ENCODE measurements at regions not wholly inside any gene's neighbourhood (a gene's known extent, or its start where the extent isn't known, plus 50 kb on each side); places are given as distances from the start of the nearest gene placed in this dataset.

DNA sequence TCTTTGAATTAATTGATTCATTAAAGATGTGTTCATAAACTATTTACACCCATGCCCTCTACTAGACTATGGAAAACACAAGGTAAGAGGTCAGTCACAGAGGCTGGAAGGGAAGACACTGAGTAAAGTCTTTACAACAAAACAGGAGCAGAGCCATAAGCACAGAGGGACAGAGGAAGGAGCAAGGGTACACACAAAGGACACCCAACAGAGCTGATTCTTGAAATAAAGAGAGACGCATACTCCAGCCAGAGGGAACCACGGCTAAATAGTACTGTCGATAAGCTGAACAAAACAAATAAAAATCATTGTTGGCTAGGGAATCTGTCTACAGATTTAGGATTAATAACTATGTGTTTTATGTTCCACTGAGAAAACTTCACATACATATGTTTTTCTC is 289.2 kb downstream of the EFNB2 start:
- Histone ChIP-seq H3K79me1 (ENCODE audit: low read depth, low read length) (no peaks in the 10 kb centered on the region), H3K9ac (replicated peaks in 1 of 4; ENCODE audit: extremely low read depth in 1 of 4, low read depth in 3 of 4, low read length in 3 of 4) (no peak overlapping the region), H3K79me2 (ENCODE audit: control insufficient read depth in 1 of 2, insufficient read depth in 2 of 2, low read length in 2 of 2) (no peaks in the 10 kb centered on the region), H2BK12ac (ENCODE audit: low read depth, low read length) (no peak overlapping the region), H3K23me2 (ENCODE audit: low read depth, low read length) (no peaks in the 10 kb centered on the region), H3K14ac (ENCODE audit: insufficient read length) (no peak overlapping the region), H4K8ac (ENCODE audit: extremely low read depth, insufficient read depth, low read length) (no peak overlapping the region), H3K18ac (ENCODE audit: extremely low read depth, low read length) (no peak overlapping the region), H2BK20ac (ENCODE audit: low read length) (no peak overlapping the region), H2AK5ac (ENCODE audit: low read depth, low read length) (no peak overlapping the region), H3K9me3 (ENCODE audit: insufficient read depth in 2 of 2, low read depth in 1 of 2, low read length in 1 of 2) (no peaks in the 10 kb centered on the region), H3K4me3 (ENCODE audit: extremely low read depth in 1 of 4, insufficient read depth in 2 of 4, low read depth in 3 of 4, low read length in 4 of 4) (no peak overlapping the region), H3K4me1 (replicated peaks in 1 of 4; ENCODE audit: control insufficient read depth in 3 of 4, insufficient read depth in 4 of 4, low read length in 3 of 4) (no peaks in the 10 kb centered on the region), H3K56ac (replicated peaks; ENCODE audit: insufficient read length, low read depth, low read length) (no peak overlapping the region), H3K27ac (ENCODE audit: low read depth, low read length) (no peak overlapping the region), H2BK120ac (replicated peaks; ENCODE audit: low read depth, low read length) (no peak overlapping the region), H3K36me3 (ENCODE audit: control insufficient read depth in 2 of 4, insufficient read depth in 4 of 4, low read length in 3 of 4) (no peaks in the 10 kb centered on the region; a peak in 2 of 8 replicates), H4K5ac (ENCODE audit: insufficient read length, low read depth, low read length) (no peak overlapping the region), H4K20me1 (replicated peaks in 1 of 2; ENCODE audit: control insufficient read depth in 1 of 2, insufficient read depth in 2 of 2, low read length in 2 of 2) (no peaks in the 10 kb centered on the region), H4K91ac (replicated peaks; ENCODE audit: insufficient read length, low read length) (no peak overlapping the region), H3K23ac (ENCODE audit: insufficient read length) (no peak overlapping the region), H2AFZ (ENCODE audit: low read length) (no peak overlapping the region), H3K4ac (replicated peaks; ENCODE audit: insufficient read length, low read depth, low read length) (no peak overlapping the region), H3K27me3 (replicated peaks in 1 of 4; ENCODE audit: control insufficient read depth in 3 of 4, extremely low read depth in 1 of 4, insufficient read depth in 3 of 4, low read length in 3 of 4) (no peaks in the 10 kb centered on the region), H2BK5ac (ENCODE audit: low read depth, low read length) (no peak overlapping the region), H3K4me2 (ENCODE audit: insufficient read depth in 1 of 2, low read depth in 2 of 2, low read length in 2 of 2) (no peak overlapping the region), H2BK15ac (ENCODE audit: low read length) (no peak overlapping the region)
- DNase-seq (ENCODE audit: low read depth in 1 of 2, low spot score in 2 of 2) (no peak), FAIRE-seq (peak; percentile 32)
- ChIA-PET CTCF (ENCODE audit: partially characterized antibody) (interaction anchor here (1.1 kb wide), 1 partner anchor 9 kb away, joined by 3 read pairs; no protein-coding TSS in a partner anchor), POLR2A (ENCODE audit: partially characterized antibody) (interaction anchor here (0.8 kb wide), 1 partner anchor 120 kb away, joined by 3 read pairs; no protein-coding TSS in a partner anchor)
- TF ChIP-seq SP2 (IDR thresholded peaks at IDR 0.05; ENCODE audit: low read length) = no peak
- TF ChIP-seq SIRT6 (IDR thresholded peaks at IDR 0.05; ENCODE audit: low read length) = no peak
- no peak for TF ChIP-seq ATF3 (IDR thresholded peaks at IDR 0.05; ENCODE audit: insufficient read depth, low read depth, low read length)
- no peak for TF ChIP-seq USF2 (IDR thresholded peaks at IDR 0.05; ENCODE audit: low read length)
- TF ChIP-seq SIN3A (conservative IDR thresholded peaks at IDR 0.05 in 1 of 2, IDR thresholded peaks at IDR 0.05 in 1 of 2; ENCODE audit: low read depth in 1 of 2, low read length in 2 of 2) = no peak
- TF ChIP-seq RBBP5 (IDR thresholded peaks at IDR 0.05; ENCODE audit: borderline replicate concordance, low read depth, low read length) = no peak
- no peak for TF ChIP-seq RAD21 (IDR thresholded peaks at IDR 0.05 in 1 of 2, conservative IDR thresholded peaks at IDR 0.05 in 1 of 2; ENCODE audit: low read depth in 2 of 2, low read length in 2 of 2)
- TF ChIP-seq POU5F1 (IDR thresholded peaks at IDR 0.05; ENCODE audit: low read depth, low read length) = no peak
- no peak for TF ChIP-seq BACH1 (IDR thresholded peaks at IDR 0.05; ENCODE audit: low read length)
- no peak for TF ChIP-seq KDM1A (IDR thresholded peaks at IDR 0.05; ENCODE audit: borderline replicate concordance, low read length)
- TF ChIP-seq KDM5A (IDR thresholded peaks at IDR 0.05; ENCODE audit: low read length) = no peak
- WGBS, 2 experiments (ENCODE audit: extremely low coverage in 1 of 2, insufficient coverage in 1 of 2, insufficient read length in 1 of 2, insufficient replicate concordance in 2 of 2, low coverage in 1 of 2, low lambda C conversion rate in 2 of 2, missing lambda C conversion rate in 1 of 2) = 69% methylated on average over 3 of the region's 3 CpGs; no CpG with 5 or more reads in 1 of the 2 experiments
